ENCODE measurements at regions not wholly inside any gene's neighbourhood (a gene's known extent, or its start where the extent isn't known, plus 50 kb on each side); places are given as distances from the start of the nearest gene placed in this dataset.

DNA sequence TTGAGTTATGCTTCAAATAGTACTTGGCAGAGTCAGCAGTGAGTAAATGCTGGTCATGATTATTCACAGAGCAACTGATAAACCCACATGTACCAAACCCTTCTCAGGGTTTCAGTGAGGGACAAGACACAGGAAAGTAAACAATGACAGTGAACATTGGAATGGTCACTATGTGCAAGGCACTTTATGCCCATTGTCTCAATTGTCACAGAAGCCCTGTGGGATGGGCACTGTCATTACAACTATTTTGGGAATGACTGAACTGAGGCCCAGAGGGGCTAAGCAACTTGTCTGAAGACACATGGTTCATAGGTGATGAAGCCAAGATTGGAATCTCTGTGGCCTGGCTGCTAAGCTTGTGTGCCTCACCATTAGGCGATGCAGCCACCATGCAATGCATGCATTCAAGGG, 238.5 kb downstream of the RBM19 start:
- TF ChIP-seq, protein P1, sequence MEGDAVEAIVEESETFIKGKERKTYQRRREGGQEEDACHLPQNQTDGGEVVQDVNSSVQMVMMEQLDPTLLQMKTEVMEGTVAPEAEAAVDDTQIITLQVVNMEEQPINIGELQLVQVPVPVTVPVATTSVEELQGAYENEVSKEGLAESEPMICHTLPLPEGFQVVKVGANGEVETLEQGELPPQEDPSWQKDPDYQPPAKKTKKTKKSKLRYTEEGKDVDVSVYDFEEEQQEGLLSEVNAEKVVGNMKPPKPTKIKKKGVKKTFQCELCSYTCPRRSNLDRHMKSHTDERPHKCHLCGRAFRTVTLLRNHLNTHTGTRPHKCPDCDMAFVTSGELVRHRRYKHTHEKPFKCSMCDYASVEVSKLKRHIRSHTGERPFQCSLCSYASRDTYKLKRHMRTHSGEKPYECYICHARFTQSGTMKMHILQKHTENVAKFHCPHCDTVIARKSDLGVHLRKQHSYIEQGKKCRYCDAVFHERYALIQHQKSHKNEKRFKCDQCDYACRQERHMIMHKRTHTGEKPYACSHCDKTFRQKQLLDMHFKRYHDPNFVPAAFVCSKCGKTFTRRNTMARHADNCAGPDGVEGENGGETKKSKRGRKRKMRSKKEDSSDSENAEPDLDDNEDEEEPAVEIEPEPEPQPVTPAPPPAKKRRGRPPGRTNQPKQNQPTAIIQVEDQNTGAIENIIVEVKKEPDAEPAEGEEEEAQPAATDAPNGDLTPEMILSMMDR (IDR thresholded peaks at IDR 0.05): no peak
- no peak for TF ChIP-seq POLR2A (IDR thresholded peaks at IDR 0.05)
